ENCODE measurements at regions not wholly inside any gene's neighbourhood (a gene's known extent, or its start where the extent isn't known, plus 50 kb on each side); places are given as distances from the start of the nearest gene placed in this dataset.

DNA sequence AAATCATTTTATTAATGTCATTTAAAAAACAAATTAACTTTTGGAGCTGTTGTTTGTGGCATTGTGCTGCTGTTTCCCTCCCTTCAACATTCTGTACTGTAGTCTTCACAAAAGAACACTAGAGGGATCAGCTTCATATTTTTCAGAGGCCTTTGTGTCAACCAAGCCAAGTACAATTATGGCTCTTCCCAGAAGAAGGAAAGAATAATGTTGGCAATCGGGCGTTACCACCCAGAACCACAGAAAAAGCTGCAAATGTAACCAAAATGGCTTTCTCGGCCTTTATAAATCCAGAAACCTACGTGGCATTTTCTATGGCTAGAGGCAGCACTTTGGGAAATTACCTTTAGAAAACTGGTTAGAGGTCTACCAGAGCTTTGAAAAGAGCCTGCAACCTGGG is 98.8 kb upstream of the COL1A2 start:
- TF ChIP-seq, protein P1, sequence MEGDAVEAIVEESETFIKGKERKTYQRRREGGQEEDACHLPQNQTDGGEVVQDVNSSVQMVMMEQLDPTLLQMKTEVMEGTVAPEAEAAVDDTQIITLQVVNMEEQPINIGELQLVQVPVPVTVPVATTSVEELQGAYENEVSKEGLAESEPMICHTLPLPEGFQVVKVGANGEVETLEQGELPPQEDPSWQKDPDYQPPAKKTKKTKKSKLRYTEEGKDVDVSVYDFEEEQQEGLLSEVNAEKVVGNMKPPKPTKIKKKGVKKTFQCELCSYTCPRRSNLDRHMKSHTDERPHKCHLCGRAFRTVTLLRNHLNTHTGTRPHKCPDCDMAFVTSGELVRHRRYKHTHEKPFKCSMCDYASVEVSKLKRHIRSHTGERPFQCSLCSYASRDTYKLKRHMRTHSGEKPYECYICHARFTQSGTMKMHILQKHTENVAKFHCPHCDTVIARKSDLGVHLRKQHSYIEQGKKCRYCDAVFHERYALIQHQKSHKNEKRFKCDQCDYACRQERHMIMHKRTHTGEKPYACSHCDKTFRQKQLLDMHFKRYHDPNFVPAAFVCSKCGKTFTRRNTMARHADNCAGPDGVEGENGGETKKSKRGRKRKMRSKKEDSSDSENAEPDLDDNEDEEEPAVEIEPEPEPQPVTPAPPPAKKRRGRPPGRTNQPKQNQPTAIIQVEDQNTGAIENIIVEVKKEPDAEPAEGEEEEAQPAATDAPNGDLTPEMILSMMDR (conservative IDR thresholded peaks at IDR 0.05; ENCODE audit: low read depth, low read length): peak; percentile 70
- TF ChIP-seq EZH2 (IDR thresholded peaks at IDR 0.05; ENCODE audit: low read length, unreplicated experiment) (no peak), EZH2phosphoT487 (IDR thresholded peaks at IDR 0.05; ENCODE audit: borderline replicate concordance, low read length) (no peak)
